Ovary (tissue), 3 donors: ENCODE measurements at regions not wholly inside any gene's neighbourhood (a gene's known extent, or its start where the extent isn't known, plus 50 kb on each side); places are given as distances from the start of the nearest gene placed in this dataset.

ENCODE experiments used
- POLR2A ChIP-seq: fragments of 450-650 bp; IDR thresholded peaks from one replicate; pipeline ENCODE4 v1.6.1; 2017; ENCODE audit warnings: antibody characterized with exemption, mild to moderate bottlenecking, moderate library complexity
- TF ChIP-seq, protein P1 (sequence below), 3 donors: fragments of 450-650 bp in 2 of 3; fragments of 200-600 bp in 1 of 3; IDR thresholded peaks; one replicate each; pipeline versions ENCODE4 v1.5.1 to v1.8.0; 2016 to 2022; ENCODE audit warnings: antibody characterized with exemption in 3 of 3, mild to moderate bottlenecking in 1 of 3
- donor health status: DM: no; HTN: no; CAD: no.

DNA sequence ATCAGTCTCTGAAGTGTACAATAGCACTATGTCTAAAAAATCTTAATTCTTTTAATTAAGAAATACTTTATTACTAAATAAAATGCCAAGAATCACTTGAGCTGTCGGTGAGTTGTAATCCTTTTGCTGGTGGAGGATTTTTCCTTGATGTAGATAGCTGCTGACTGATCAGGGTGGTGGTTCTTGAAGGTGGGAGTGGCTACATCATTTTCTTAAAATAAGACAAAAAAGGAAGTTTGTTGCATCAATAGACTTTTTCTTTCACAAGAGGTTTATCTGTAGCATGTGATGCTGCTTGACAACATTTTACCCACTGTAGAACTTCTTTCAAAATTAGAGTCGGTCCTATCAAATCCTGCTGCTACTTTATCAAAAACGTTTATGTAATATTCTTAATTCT is 68.8 kb upstream of the ZC4H2 start:
- TF ChIP-seq, protein P1, sequence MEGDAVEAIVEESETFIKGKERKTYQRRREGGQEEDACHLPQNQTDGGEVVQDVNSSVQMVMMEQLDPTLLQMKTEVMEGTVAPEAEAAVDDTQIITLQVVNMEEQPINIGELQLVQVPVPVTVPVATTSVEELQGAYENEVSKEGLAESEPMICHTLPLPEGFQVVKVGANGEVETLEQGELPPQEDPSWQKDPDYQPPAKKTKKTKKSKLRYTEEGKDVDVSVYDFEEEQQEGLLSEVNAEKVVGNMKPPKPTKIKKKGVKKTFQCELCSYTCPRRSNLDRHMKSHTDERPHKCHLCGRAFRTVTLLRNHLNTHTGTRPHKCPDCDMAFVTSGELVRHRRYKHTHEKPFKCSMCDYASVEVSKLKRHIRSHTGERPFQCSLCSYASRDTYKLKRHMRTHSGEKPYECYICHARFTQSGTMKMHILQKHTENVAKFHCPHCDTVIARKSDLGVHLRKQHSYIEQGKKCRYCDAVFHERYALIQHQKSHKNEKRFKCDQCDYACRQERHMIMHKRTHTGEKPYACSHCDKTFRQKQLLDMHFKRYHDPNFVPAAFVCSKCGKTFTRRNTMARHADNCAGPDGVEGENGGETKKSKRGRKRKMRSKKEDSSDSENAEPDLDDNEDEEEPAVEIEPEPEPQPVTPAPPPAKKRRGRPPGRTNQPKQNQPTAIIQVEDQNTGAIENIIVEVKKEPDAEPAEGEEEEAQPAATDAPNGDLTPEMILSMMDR (IDR thresholded peaks at IDR 0.05): no peak
- no peak for TF ChIP-seq POLR2A
